Right lobe of liver (tissue), 6 donors: ENCODE measurements at regions not wholly inside any gene's neighbourhood (a gene's known extent, or its start where the extent isn't known, plus 50 kb on each side); places are given as distances from the start of the nearest gene placed in this dataset.

Source experiments
- ATAC-seq, 4 donors: fragments of 200-7000 bp; cut with Tn5 transposase; one replicate each; pipeline ENCODE4 v1.9.1; 2020; ENCODE audit warnings: mild to moderate bottlenecking in 4 of 4, moderate library complexity in 4 of 4
- DNase-seq, 3 donors: peaks; one replicate each; pipeline ENCODE4 v3.0.0-alpha.2; 2020
- H3K27ac ChIP-seq, 3 donors: fragments of 200-600 bp; one replicate each; pipeline ENCODE4 v1.8.0; 2022
- H3K27me3 ChIP-seq, 2 donors: fragments of 200-600 bp; one replicate each; pipeline ENCODE4 v1.8.0; 2022
- H3K36me3 ChIP-seq, 4 donors: fragments of 200-600 bp; sonication (generic) in 1 of 4; one replicate each; pipeline versions ENCODE4 v1.5.1 to v1.8.0; 2017 to 2022; ENCODE audit warnings: control low read depth in 1 of 4
- H3K4me1 ChIP-seq, 4 donors: fragments of 200-600 bp; sonication (generic) in 1 of 4; one replicate each; pipeline versions ENCODE4 v1.5.1 to v1.8.0; 2017 to 2022; ENCODE audit warnings: control low read depth in 1 of 4
- H3K4me3 ChIP-seq, 3 donors: fragments of 200-600 bp; one replicate each; pipeline ENCODE4 v1.8.0; 2022
- H3K9me3 ChIP-seq, 4 donors: fragments of 200-600 bp; sonication (generic) in 1 of 4; one replicate each; pipeline versions ENCODE4 v1.5.1 to v1.8.0; 2017 to 2022; ENCODE audit warnings: control low read depth in 1 of 4
- POLR2A ChIP-seq: fragments of 450-650 bp; IDR thresholded peaks from one replicate; pipeline ENCODE4 v1.6.1; 2017; ENCODE audit warnings: antibody characterized with exemption, mild to moderate bottlenecking
- WGBS: methylation state at CpG from one replicate; pipeline ENCODE4 v1.1.6; 2018; ENCODE audit warnings: low coverage, low lambda C conversion rate; ENCODE audit not compliant: insufficient coverage; ENCODE audit errors: missing lambda C conversion rate; 5-methylcytosine and 5-hydroxymethylcytosine counted together
- intact Hi-C, 2 donors: fragments of 100-400 bp; cut with DNase I; formaldehyde crosslinking; loops; one replicate each; pipeline versions ENCODE4 v1.11.2 to v1.14.1; 2022
- TF ChIP-seq, protein P1 (sequence below), 4 donors: fragments of 200-600 bp in 3 of 4; fragments of 450-650 bp in 1 of 4; IDR thresholded peaks; one replicate each; pipeline versions ENCODE4 v1.5.1 to v1.8.0; 2016 to 2022; ENCODE audit warnings: antibody characterized with exemption in 4 of 4, mild to moderate bottlenecking in 2 of 4
- donor health status: DM: no; HTN: yes; CAD: no.
- donor health status: DM: no; HTN: no; CAD: no.
- donor health status: DM: no; HTN: no; CAD: no.
- donor health status: DM: no; HTN: yes; CAD: no.
- donor health status: DM: no; HTN: yes; CAD: no.

DNA sequence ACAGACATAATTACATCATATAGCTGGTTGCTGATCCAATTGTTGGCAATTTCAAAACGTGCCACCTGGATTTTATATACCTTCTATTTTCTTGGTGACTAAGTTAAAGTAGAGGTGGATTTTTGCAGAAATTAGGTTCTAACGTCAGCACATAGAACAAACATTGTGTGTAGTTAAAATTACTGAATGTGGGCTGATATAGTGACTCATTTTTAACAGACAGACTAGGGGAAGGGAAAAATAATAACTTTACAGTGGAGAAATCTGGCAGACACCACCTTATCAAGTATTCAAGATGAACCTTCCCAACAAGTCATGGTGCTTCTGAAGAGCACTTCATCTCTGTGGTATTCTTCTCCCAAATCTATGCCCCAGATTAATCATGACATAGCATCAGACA lies 134.5 kb downstream of the UCHL1 start:
- Histone ChIP-seq H3K9me3 (no peaks in the 10 kb centered on the region), H3K27ac (no peak overlapping the region), H3K4me1 (no peaks in the 10 kb centered on the region), H3K4me3 (no peak overlapping the region), H3K27me3 (no peaks in the 10 kb centered on the region), H3K36me3 (no peaks in the 10 kb centered on the region)
- 76% methylated on average over 2 of the region's 2 CpGs for WGBS
- TF ChIP-seq, protein P1, sequence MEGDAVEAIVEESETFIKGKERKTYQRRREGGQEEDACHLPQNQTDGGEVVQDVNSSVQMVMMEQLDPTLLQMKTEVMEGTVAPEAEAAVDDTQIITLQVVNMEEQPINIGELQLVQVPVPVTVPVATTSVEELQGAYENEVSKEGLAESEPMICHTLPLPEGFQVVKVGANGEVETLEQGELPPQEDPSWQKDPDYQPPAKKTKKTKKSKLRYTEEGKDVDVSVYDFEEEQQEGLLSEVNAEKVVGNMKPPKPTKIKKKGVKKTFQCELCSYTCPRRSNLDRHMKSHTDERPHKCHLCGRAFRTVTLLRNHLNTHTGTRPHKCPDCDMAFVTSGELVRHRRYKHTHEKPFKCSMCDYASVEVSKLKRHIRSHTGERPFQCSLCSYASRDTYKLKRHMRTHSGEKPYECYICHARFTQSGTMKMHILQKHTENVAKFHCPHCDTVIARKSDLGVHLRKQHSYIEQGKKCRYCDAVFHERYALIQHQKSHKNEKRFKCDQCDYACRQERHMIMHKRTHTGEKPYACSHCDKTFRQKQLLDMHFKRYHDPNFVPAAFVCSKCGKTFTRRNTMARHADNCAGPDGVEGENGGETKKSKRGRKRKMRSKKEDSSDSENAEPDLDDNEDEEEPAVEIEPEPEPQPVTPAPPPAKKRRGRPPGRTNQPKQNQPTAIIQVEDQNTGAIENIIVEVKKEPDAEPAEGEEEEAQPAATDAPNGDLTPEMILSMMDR (IDR thresholded peaks at IDR 0.05) = no peak
- TF ChIP-seq POLR2A = no peak
- intact Hi-C loops = no loop called here
- ATAC-seq = no peak
- no peak for DNase-seq

DNA sequence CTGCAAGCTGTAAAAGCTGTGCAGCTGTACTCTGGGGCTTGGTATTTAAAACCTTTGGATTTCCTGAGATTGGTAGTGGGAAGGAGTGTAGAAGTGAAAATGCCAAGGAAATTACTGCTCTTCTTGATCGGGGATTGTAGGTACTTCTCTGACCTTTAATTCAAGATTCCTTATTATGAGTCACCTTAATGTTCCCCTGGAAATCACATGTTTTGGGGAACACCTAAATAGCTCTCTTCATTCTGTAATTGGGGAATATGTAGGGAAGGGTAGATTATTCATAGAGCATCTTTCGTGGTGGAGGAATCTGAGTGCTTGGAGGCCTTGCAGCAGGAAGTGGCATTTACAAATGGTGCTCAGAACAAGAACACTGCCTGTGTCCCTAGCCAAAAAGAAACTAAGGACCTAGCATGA lies 137.8 kb downstream of the UCHL1 start:
- H3K27ac ChIP-seq = no peak overlapping the region
- WGBS = 80% methylated on average over 2 of the region's 2 CpGs
- no peak for TF ChIP-seq POLR2A
- TF ChIP-seq, protein P1 (IDR thresholded peaks at IDR 0.05) = no peak
- no peaks in the 10 kb centered on the region for H3K4me1 ChIP-seq
- intact Hi-C loops = no loop called here
- DNase-seq (no peak), ATAC-seq (no peak)
- H3K27me3 ChIP-seq = no peaks in the 10 kb centered on the region
- H3K9me3 ChIP-seq = no peaks in the 10 kb centered on the region
- no peaks in the 10 kb centered on the region for H3K36me3 ChIP-seq
- no peak overlapping the region for H3K4me3 ChIP-seq

DNA sequence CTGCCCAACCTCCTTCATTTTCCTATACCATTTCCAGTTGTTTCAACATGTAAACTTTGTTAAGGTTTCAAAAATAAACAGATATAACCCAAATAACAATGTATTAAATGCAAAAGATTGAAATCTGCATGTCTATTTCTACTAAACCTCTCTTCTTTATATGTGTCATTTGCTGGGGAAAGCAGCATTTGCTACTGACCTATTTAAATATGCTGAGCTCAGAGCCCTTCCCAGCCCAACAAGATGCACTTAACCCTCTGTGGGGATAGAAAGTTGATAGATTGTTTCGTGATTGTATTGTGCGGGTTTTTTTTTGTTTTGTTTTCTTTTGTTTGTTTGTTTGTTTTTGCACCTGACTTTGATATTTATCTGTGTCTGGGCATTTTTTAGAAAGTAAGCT lies 139.5 kb downstream of the UCHL1 start:
- TF ChIP-seq, protein P1 (IDR thresholded peaks at IDR 0.05) = no peak
- TF ChIP-seq POLR2A = no peak
- no peak overlapping the region for H3K27ac ChIP-seq
- no peaks in the 10 kb centered on the region for H3K9me3 ChIP-seq
- WGBS = 70% methylated on average over 2 of the region's 2 CpGs
- DNase-seq (no peak), ATAC-seq (no peak)
- no peaks in the 10 kb centered on the region for H3K27me3 ChIP-seq
- H3K4me3 ChIP-seq = no peak overlapping the region
- H3K36me3 ChIP-seq = no peaks in the 10 kb centered on the region
- intact Hi-C loops = no loop called here
- no peaks in the 10 kb centered on the region for H3K4me1 ChIP-seq

DNA sequence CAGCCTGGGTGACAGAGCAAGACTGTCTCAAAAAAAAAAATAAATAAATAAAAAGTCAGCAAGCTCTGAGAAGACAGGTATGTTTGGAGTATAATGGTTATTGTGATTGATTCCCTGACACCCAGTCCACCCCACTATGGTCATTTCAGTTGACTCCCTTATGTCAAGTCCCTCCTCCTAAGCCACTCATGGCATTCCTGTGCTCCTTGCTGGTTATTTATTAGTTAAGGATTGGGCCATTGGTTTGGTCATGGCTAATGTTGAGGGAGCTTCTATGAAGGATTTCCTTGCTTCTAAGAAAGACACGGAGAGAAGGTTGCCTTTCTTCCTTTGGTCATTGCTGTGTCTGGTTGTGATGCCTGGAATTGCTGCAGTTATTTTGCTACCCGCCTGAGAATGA lies 140.1 kb downstream of the UCHL1 start:
- TF ChIP-seq, protein P1 (IDR thresholded peaks at IDR 0.05) = no peak
- no peak for TF ChIP-seq POLR2A
- no peak for DNase-seq
- Histone ChIP-seq H3K4me1 (no peaks in the 10 kb centered on the region), H3K27ac (no peak overlapping the region), H3K9me3 (no peaks in the 10 kb centered on the region), H3K27me3 (no peaks in the 10 kb centered on the region), H3K36me3 (no peaks in the 10 kb centered on the region), H3K4me3 (no peak overlapping the region)
- no peak for ATAC-seq
- WGBS = 90% methylated on average over 2 of the region's 2 CpGs
- intact Hi-C loops = no loop called here

DNA sequence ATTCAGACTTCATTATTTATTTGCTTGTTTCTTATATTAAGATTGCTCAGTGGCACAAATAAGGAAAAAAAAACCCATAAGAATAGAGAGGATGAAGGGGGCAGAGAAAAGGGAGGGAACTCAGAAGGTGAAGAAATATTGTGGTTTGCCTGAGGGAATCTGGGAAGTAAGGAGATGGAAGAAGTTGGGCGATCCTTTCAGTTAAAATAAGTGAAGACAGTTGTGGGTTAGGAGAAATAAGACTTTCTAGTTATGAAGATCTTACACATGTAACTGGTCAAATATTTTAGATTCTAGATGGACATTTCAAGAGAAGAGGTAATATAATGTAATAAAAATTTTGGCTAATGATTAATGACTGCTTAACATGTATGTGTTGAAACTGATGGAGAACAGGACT lies 138.7 kb upstream of the LIMCH1 start:
- no peaks in the 10 kb centered on the region for H3K27me3 ChIP-seq
- ATAC-seq = no peak
- TF ChIP-seq, protein P1 (IDR thresholded peaks at IDR 0.05) = no peak
- TF ChIP-seq POLR2A = no peak
- no peak overlapping the region for H3K27ac ChIP-seq
- DNase-seq = no peak
- H3K9me3 ChIP-seq = no peaks in the 10 kb centered on the region
- 82% methylated on average over 1 of the region's 1 CpG for WGBS
- H3K4me1 ChIP-seq = no peaks in the 10 kb centered on the region
- H3K36me3 ChIP-seq = no peaks in the 10 kb centered on the region
- no peak overlapping the region for H3K4me3 ChIP-seq
- intact Hi-C loops = no loop called here
